GM23338 (cell line): ENCODE measurements at regions not wholly inside any gene's neighbourhood (a gene's known extent, or its start where the extent isn't known, plus 50 kb on each side); places are given as distances from the start of the nearest gene placed in this dataset.

Experiments used
- ATAC-seq: fragments of 200-7000 bp; cut with Tn5 transposase; 3 replicates; pipeline ENCODE4 v1.9.1; 2020
- DNase-seq: peaks from one replicate; pipeline ENCODE4 v3.0.0-alpha.2; 2015; ENCODE audit warnings: low spot score
- H2AFZ ChIP-seq: fragments of 200-600 bp; sonication (generic); 2 replicates; pipeline ENCODE4 v1.8.0; 2016; ENCODE audit warnings: antibody characterized with exemption, mild to moderate bottlenecking, moderate library complexity
- H3F3A ChIP-seq: fragments of 200-600 bp; sonication (generic); replicated peaks from 2 replicates; pipeline ENCODE4 v1.8.0; 2017; ENCODE audit warnings: antibody characterized with exemption, mixed run types, low read depth
- H3K27ac ChIP-seq: fragments of 200-600 bp; sonication (generic); 2 replicates; pipeline ENCODE4 v1.6.1; 2016; ENCODE audit warnings: low read depth
- H3K27me3 ChIP-seq: fragments of 200-600 bp; sonication (generic); 2 replicates; pipeline ENCODE4 v1.8.0; 2016; ENCODE audit warnings: mild to moderate bottlenecking, mixed run types, moderate library complexity; ENCODE audit not compliant: insufficient read depth
- H3K36me3 ChIP-seq: fragments of 200-600 bp; sonication (generic); 2 replicates; pipeline ENCODE4 v1.8.0; 2016; ENCODE audit warnings: mild to moderate bottlenecking; ENCODE audit not compliant: insufficient read depth
- H3K4me1 ChIP-seq: fragments of 200-600 bp; sonication (generic); 2 replicates; pipeline ENCODE4 v1.8.0; 2016; ENCODE audit warnings: mild to moderate bottlenecking, moderate library complexity; ENCODE audit not compliant: insufficient read depth
- H3K4me2 ChIP-seq: fragments of 200-600 bp; sonication (generic); 2 replicates; pipeline ENCODE4 v1.7.1; 2017; ENCODE audit warnings: mixed run types
- H3K4me3 ChIP-seq: fragments of 200-600 bp; sonication (generic); 2 replicates; pipeline ENCODE4 v1.6.1; 2016; ENCODE audit warnings: mixed run types
- H3K79me2 ChIP-seq: fragments of 200-600 bp; sonication (generic); replicated peaks from 2 replicates; pipeline ENCODE4 v1.8.0; 2017; ENCODE audit warnings: mild to moderate bottlenecking; ENCODE audit not compliant: insufficient read depth
- H3K9me2 ChIP-seq: fragments of 200-600 bp; sonication (generic); 2 replicates; pipeline ENCODE4 v1.8.0; 2017; ENCODE audit not compliant: insufficient read depth
- H4K20me1 ChIP-seq: fragments of 200-600 bp; sonication (generic); replicated peaks from 2 replicates; pipeline ENCODE4 v1.8.0; 2017; ENCODE audit warnings: mild to moderate bottlenecking; ENCODE audit not compliant: insufficient read depth
- H3K27ac Mint-ChIP-seq: 2 replicates; pipeline ENCODE4 v1.8.0; 2020; ENCODE audit warnings: inconsistent platforms, mild to moderate bottlenecking, moderate library complexity, mixed read lengths
- H3K27me3 Mint-ChIP-seq: 3 replicates; pipeline ENCODE4 v1.8.0; 2022; ENCODE audit warnings: low read depth, mild to moderate bottlenecking, moderate library complexity, mixed read lengths, inconsistent platforms; ENCODE audit not compliant: insufficient read depth, poor library complexity
- H3K36me3 Mint-ChIP-seq: 3 replicates; pipeline ENCODE4 v1.8.0; 2021; ENCODE audit warnings: low read depth, mild to moderate bottlenecking, inconsistent platforms, moderate library complexity, mixed read lengths
- H3K4me1 Mint-ChIP-seq: 3 replicates; pipeline ENCODE4 v1.8.0; 2020; ENCODE audit warnings: mild to moderate bottlenecking, inconsistent platforms, mixed read lengths
- H3K4me3 Mint-ChIP-seq: 3 replicates; pipeline ENCODE4 v1.8.0; 2021; ENCODE audit warnings: moderate library complexity, mild to moderate bottlenecking, inconsistent platforms, mixed read lengths
- H3K9me3 Mint-ChIP-seq: 3 replicates; pipeline ENCODE4 v1.8.0; 2020; ENCODE audit warnings: moderate library complexity, mild to moderate bottlenecking, inconsistent platforms, mixed read lengths
- CREB1 ChIP-seq: fragments of 250-450 bp; sonication (Bioruptor Pico); IDR thresholded peaks from 2 replicates; pipeline ENCODE4 v1.5.0; 2020; ENCODE audit warnings: low read depth, mild to moderate bottlenecking, moderate library complexity
- EZH2phosphoT487 ChIP-seq: fragments of 200-600 bp; sonication (generic); IDR thresholded peaks from one replicate; pipeline ENCODE4 v1.8.1; 2018; ENCODE audit warnings: antibody characterized with exemption; ENCODE audit not compliant: unreplicated experiment
- JUNB ChIP-seq: IDR thresholded peaks from one replicate; pipeline ENCODE4 v1.6.1; 2016; ENCODE audit warnings: antibody characterized with exemption; ENCODE audit not compliant: unreplicated experiment
- ZNF114 ChIP-seq: fragments of 250-450 bp; sonication (Bioruptor Pico); IDR thresholded peaks from 2 replicates; pipeline ENCODE4 v1.5.0; 2020; ENCODE audit warnings: mild to moderate bottlenecking, moderate library complexity
- ZNF331 ChIP-seq: fragments of 250-450 bp; sonication (Bioruptor Pico); IDR thresholded peaks from 2 replicates; pipeline ENCODE4 v1.5.0; 2020; ENCODE audit warnings: low read depth, mild to moderate bottlenecking, moderate library complexity
- TF ChIP-seq, protein P1 (sequence below), 2 experiments: fragments of 200-600 bp in 1 of 2; sonication (generic) in 1 of 2; conservative IDR thresholded peaks; 2 replicates each; pipeline versions ENCODE4 v1.5.1 to v1.6.1; 2016 to 2017; ENCODE audit warnings: antibody characterized with exemption in 2 of 2, low read depth in 2 of 2, mild to moderate bottlenecking in 2 of 2, moderate library complexity in 1 of 2
- TF ChIP-seq, protein P2 (sequence below): IDR thresholded peaks from one replicate; pipeline ENCODE4 v1.6.1; 2018; ENCODE audit warnings: antibody characterized with exemption; ENCODE audit not compliant: unreplicated experiment
- TF ChIP-seq, protein P3 (sequence below): IDR thresholded peaks from 2 replicates; pipeline ENCODE4 v1.6.1; 2016; ENCODE audit warnings: antibody characterized with exemption

DNA sequence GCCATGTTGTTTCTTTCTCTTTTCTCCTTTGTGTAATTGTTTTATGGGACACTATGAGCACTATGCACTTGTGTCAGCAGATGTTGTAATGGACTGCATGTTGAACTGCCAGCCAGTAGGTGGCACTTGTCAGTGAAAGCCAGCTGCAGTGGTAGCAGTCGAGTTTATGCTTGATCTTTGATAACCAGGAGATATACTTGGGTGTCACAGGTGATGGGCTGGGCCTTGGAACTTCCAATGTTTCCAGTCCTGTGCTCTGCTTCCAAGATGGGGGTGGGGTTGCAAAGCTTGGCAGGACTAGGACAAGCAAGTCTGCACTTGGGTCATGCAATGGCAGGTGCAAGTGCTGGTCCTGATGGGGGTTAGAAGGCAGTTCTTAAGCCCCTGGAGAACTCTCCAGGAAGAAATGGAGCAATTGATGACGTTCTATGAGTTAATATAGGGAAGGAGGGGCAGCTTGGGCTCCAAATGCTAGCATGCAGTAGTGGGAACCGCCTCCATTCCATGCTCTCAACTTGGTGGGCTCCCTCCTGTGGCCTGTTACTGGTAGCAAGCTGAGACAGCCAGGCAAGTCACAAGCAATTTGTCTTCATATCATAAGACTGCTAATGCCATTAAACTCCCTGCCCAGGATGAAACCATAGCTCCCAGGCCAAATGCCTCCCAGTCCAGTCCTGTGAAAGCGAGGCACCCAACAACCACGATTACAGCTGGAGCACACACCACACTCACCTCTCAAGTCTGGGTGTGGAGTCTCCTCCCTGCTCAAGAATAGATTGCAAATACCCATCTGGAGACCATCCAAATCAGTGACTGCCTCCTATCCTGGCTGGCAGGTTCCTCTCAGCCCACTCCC lies 287.2 kb downstream of the CGGBP1 start:
- H3K4me3 Mint-ChIP-seq: no peak overlapping the region
- no peaks in the 10 kb centered on the region; the same call in 1 of the 3 replicates for H3K9me3 Mint-ChIP-seq
- ATAC-seq (peak; percentile 92), DNase-seq (peak; percentile 62)
- no peaks in the 10 kb centered on the region for H3K36me3 Mint-ChIP-seq
- H3K9me2 ChIP-seq: 0 out of 2 replicates have a peak, but pooled peaks cover 3% of the 10 kb centered on the region
- H3K4me3 ChIP-seq: no peak overlapping the region
- H3K4me1 Mint-ChIP-seq: peaks cover 3% of the 10 kb centered on the region; the same call in 2 of the 3 replicates
- no peak for TF ChIP-seq EZH2phosphoT487
- TF ChIP-seq, protein P1, sequence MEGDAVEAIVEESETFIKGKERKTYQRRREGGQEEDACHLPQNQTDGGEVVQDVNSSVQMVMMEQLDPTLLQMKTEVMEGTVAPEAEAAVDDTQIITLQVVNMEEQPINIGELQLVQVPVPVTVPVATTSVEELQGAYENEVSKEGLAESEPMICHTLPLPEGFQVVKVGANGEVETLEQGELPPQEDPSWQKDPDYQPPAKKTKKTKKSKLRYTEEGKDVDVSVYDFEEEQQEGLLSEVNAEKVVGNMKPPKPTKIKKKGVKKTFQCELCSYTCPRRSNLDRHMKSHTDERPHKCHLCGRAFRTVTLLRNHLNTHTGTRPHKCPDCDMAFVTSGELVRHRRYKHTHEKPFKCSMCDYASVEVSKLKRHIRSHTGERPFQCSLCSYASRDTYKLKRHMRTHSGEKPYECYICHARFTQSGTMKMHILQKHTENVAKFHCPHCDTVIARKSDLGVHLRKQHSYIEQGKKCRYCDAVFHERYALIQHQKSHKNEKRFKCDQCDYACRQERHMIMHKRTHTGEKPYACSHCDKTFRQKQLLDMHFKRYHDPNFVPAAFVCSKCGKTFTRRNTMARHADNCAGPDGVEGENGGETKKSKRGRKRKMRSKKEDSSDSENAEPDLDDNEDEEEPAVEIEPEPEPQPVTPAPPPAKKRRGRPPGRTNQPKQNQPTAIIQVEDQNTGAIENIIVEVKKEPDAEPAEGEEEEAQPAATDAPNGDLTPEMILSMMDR (conservative IDR thresholded peaks at IDR 0.05; ENCODE audit: low read depth in 2 of 2): peak; percentile 79 to 82
- H2AFZ ChIP-seq: no peak overlapping the region
- H3K27ac Mint-ChIP-seq: no peak overlapping the region
- H3K27me3 ChIP-seq: no peaks in the 10 kb centered on the region
- H3K79me2 ChIP-seq: no peaks in the 10 kb centered on the region
- no peaks in the 10 kb centered on the region for H4K20me1 ChIP-seq
- H3F3A ChIP-seq: no peaks in the 10 kb centered on the region
- H3K4me1 ChIP-seq: no peaks in the 10 kb centered on the region
- no peaks in the 10 kb centered on the region for H3K27me3 Mint-ChIP-seq
- no peaks in the 10 kb centered on the region for H3K36me3 ChIP-seq
- no peak overlapping the region for H3K27ac ChIP-seq
- H3K4me2 ChIP-seq: no peak overlapping the region

DNA sequence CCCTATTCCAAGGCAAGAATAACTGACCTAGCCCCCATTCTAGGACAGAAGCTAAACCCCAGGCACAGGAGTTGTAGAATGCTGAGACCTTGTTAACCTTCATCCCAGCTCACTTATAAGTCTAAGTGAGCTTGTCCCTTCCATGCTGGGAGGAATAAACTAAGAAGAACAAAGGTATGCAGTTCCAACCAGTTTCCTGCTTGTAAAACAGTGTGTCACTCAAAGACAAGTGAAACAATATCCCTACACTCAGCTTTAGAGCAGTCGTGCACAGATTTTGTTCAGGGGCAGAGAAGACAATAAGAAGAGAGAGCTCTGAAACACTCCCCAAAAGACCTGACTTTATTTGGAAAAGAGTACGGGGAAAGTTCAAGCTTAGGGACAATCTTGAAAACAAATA lies 292.1 kb downstream of the CGGBP1 start:
- ATAC-seq (no peak), DNase-seq (no peak)
- TF ChIP-seq CREB1 (CRISPR knock-in tag) (no peak), JUNB (no peak), ZNF114 (CRISPR knock-in tag) (no peak)
- Mint-ChIP-seq H3K27ac (no peak overlapping the region; the same call in 1 of the 2 replicates), H3K9me3 (peaks cover 5% of the 10 kb centered on the region; the same call in 2 of the 3 replicates), H3K36me3 (no peaks in the 10 kb centered on the region), H3K27me3 (peaks cover 3% of the 10 kb centered on the region), H3K4me3 (no peak overlapping the region), H3K4me1 (peaks cover 6% of the 10 kb centered on the region; the same call in 2 of the 3 replicates)
- Histone ChIP-seq H3K79me2 (no peaks in the 10 kb centered on the region), H3F3A (no peaks in the 10 kb centered on the region), H3K27ac (no peak overlapping the region), H3K27me3 (no peaks in the 10 kb centered on the region), H3K9me2 (no peaks in the 10 kb centered on the region), H3K4me2 (no peak overlapping the region), H3K4me3 (no peak overlapping the region), H4K20me1 (no peaks in the 10 kb centered on the region), H3K36me3 (no peaks in the 10 kb centered on the region), H3K4me1 (no peaks in the 10 kb centered on the region), H2AFZ (peak overlapping the region; percentile 34; the same call in 1 of the 2 replicates)

DNA sequence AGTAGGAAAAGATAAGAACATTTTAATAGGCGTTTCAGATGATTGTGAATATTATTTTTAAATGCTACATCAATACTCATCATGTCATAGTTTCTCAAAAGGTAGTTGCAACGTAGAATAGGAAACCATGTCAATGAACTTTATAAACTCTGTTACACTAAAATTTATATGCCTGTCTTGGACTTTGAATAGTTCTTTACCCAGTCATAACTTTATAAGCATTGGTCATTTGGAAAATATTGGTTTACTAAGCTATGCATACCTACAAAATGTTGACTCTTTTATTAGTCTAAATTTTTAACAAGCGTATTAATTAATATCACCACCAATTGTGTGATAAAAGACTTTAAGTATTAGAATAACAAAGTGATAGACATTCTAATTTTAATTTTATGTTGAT lies 293.5 kb downstream of the CGGBP1 start:
- ATAC-seq: no peak
- no peak overlapping the region for H3K4me2 ChIP-seq
- no peak for DNase-seq
- no peaks in the 10 kb centered on the region for H3K27me3 ChIP-seq
- no peaks in the 10 kb centered on the region for H4K20me1 ChIP-seq
- Mint-ChIP-seq H3K36me3 (peaks cover 3% of the 10 kb centered on the region; the same call in 2 of the 3 replicates), H3K4me1 (peaks cover 6% of the 10 kb centered on the region; the same call in 2 of the 3 replicates), H3K27ac (no peak overlapping the region), H3K9me3 (peaks cover 5% of the 10 kb centered on the region), H3K27me3 (peaks cover 3% of the 10 kb centered on the region), H3K4me3 (no peak overlapping the region)
- H3K4me1 ChIP-seq: no peaks in the 10 kb centered on the region
- no peak overlapping the region for H3K4me3 ChIP-seq
- H3K79me2 ChIP-seq: no peaks in the 10 kb centered on the region
- no peaks in the 10 kb centered on the region for H3F3A ChIP-seq
- H3K27ac ChIP-seq: no peak overlapping the region
- H3K36me3 ChIP-seq: no peaks in the 10 kb centered on the region
- H3K9me2 ChIP-seq: no peaks in the 10 kb centered on the region; the same call in 1 of the 2 replicates
- H2AFZ ChIP-seq: no peak overlapping the region
- TF ChIP-seq ZNF331 (CRISPR knock-in tag) (no peak), JUNB (no peak)
- TF ChIP-seq, protein P2, sequence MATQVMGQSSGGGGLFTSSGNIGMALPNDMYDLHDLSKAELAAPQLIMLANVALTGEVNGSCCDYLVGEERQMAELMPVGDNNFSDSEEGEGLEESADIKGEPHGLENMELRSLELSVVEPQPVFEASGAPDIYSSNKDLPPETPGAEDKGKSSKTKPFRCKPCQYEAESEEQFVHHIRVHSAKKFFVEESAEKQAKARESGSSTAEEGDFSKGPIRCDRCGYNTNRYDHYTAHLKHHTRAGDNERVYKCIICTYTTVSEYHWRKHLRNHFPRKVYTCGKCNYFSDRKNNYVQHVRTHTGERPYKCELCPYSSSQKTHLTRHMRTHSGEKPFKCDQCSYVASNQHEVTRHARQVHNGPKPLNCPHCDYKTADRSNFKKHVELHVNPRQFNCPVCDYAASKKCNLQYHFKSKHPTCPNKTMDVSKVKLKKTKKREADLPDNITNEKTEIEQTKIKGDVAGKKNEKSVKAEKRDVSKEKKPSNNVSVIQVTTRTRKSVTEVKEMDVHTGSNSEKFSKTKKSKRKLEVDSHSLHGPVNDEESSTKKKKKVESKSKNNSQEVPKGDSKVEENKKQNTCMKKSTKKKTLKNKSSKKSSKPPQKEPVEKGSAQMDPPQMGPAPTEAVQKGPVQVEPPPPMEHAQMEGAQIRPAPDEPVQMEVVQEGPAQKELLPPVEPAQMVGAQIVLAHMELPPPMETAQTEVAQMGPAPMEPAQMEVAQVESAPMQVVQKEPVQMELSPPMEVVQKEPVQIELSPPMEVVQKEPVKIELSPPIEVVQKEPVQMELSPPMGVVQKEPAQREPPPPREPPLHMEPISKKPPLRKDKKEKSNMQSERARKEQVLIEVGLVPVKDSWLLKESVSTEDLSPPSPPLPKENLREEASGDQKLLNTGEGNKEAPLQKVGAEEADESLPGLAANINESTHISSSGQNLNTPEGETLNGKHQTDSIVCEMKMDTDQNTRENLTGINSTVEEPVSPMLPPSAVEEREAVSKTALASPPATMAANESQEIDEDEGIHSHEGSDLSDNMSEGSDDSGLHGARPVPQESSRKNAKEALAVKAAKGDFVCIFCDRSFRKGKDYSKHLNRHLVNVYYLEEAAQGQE: no peak
- TF ChIP-seq, protein P3, sequence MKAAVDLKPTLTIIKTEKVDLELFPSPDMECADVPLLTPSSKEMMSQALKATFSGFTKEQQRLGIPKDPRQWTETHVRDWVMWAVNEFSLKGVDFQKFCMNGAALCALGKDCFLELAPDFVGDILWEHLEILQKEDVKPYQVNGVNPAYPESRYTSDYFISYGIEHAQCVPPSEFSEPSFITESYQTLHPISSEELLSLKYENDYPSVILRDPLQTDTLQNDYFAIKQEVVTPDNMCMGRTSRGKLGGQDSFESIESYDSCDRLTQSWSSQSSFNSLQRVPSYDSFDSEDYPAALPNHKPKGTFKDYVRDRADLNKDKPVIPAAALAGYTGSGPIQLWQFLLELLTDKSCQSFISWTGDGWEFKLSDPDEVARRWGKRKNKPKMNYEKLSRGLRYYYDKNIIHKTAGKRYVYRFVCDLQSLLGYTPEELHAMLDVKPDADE: no peak
